ENCODE measurements at regions not wholly inside any gene's neighbourhood (a gene's known extent, or its start where the extent isn't known, plus 50 kb on each side); places are given as distances from the start of the nearest gene placed in this dataset.

GRCh38 chr12:130026608-130027176, 122.9 kb upstream of the TMEM132D start:
- ChIA-PET POLR2A (no interaction called here), CTCF (interaction anchor here (1.0 to 3.4 kb wide), 9 partner anchors 8 to 310 kb away, joined by 3 to 21 read pairs (median 4); no protein-coding TSS in a partner anchor)
- no peak overlapping the region for H3K4me3 Mint-ChIP-seq
- H3K27me3 Mint-ChIP-seq (ENCODE audit: low read depth): no peaks in the 10 kb centered on the region
- DNase-seq (peak; percentile 53), ATAC-seq (no peak)
- H3K9me3 Mint-ChIP-seq (ENCODE audit: insufficient read depth): no peaks in the 10 kb centered on the region
- no peaks in the 10 kb centered on the region for H3K4me1 Mint-ChIP-seq (ENCODE audit: low read depth)
- no peaks in the 10 kb centered on the region for H3K36me3 Mint-ChIP-seq (ENCODE audit: low read depth)
- no peak overlapping the region for H3K27ac Mint-ChIP-seq

GRCh38 chr12:130027798-130028197, 124.0 kb upstream of the TMEM132D start:
- ChIA-PET POLR2A (no interaction called here), CTCF (interaction anchor here (0.7 to 3.4 kb wide), 3 partner anchors 10 to 14 kb away, joined by 3 to 21 read pairs (median 3); no protein-coding TSS in a partner anchor)
- no peak overlapping the region for H3K27ac Mint-ChIP-seq
- DNase-seq: no peak
- no peaks in the 10 kb centered on the region for H3K9me3 Mint-ChIP-seq (ENCODE audit: insufficient read depth)
- no peaks in the 10 kb centered on the region for H3K4me1 Mint-ChIP-seq (ENCODE audit: low read depth)
- peaks cover under 1% of the 10 kb centered on the region for H3K27me3 Mint-ChIP-seq (ENCODE audit: low read depth)
- ATAC-seq: no peak
- H3K4me3 Mint-ChIP-seq: no peak overlapping the region
- H3K36me3 Mint-ChIP-seq (ENCODE audit: low read depth): no peaks in the 10 kb centered on the region

- ChIA-PET CTCF (no interaction called here), POLR2A (no interaction called here)
- H3K4me1 Mint-ChIP-seq (ENCODE audit: low read depth): no peaks in the 10 kb centered on the region
- no peak overlapping the region for H3K4me3 Mint-ChIP-seq
- no peak for ATAC-seq
- H3K27me3 Mint-ChIP-seq (ENCODE audit: low read depth): peaks cover 3% of the 10 kb centered on the region
- no peaks in the 10 kb centered on the region for H3K36me3 Mint-ChIP-seq (ENCODE audit: low read depth)
- no peak overlapping the region for H3K27ac Mint-ChIP-seq
- DNase-seq: no peak
- no peaks in the 10 kb centered on the region for H3K9me3 Mint-ChIP-seq (ENCODE audit: insufficient read depth)
Measured at GRCh38 chr12:130029151-130029550, 125.3 kb upstream of the TMEM132D start.

GRCh38 chr12:130031041-130031440, 127.2 kb upstream of the TMEM132D start:
- Mint-ChIP-seq H3K9me3 (ENCODE audit: insufficient read depth) (no peaks in the 10 kb centered on the region), H3K4me1 (ENCODE audit: low read depth) (no peaks in the 10 kb centered on the region), H3K27ac (no peak overlapping the region), H3K4me3 (no peak overlapping the region), H3K36me3 (ENCODE audit: low read depth) (no peaks in the 10 kb centered on the region), H3K27me3 (ENCODE audit: low read depth) (peaks cover 6% of the 10 kb centered on the region)
- ATAC-seq (no peak), DNase-seq (no peak)
- POLR2A ChIA-PET: no interaction called here
- CTCF ChIA-PET: interaction anchor here (0.7 to 2.4 kb wide), 4 partner anchors 10 to 303 kb away, joined by 3 to 9 read pairs (median 3); no protein-coding TSS in a partner anchor

GRCh38 chr12:130031571-130032189, 127.9 kb upstream of the TMEM132D start:
- POLR2A ChIA-PET: no interaction called here
- no peak overlapping the region for H3K4me3 Mint-ChIP-seq
- H3K36me3 Mint-ChIP-seq (ENCODE audit: low read depth): no peaks in the 10 kb centered on the region

GRCh38 chr12:130041983-130042812, 120.1 kb upstream of the FZD10 start:
- H3K9me3 Mint-ChIP-seq (ENCODE audit: insufficient read depth): peaks cover 7% of the 10 kb centered on the region

More at GRCh38 chr12:130031571-130032189, 127.9 kb upstream of the TMEM132D start:
- ATAC-seq: no peak
- no peaks in the 10 kb centered on the region for H3K9me3 Mint-ChIP-seq (ENCODE audit: insufficient read depth)
- H3K27ac Mint-ChIP-seq: no peak overlapping the region
- peaks cover 6% of the 10 kb centered on the region for H3K27me3 Mint-ChIP-seq (ENCODE audit: low read depth)
- H3K4me1 Mint-ChIP-seq (ENCODE audit: low read depth): no peaks in the 10 kb centered on the region
- CTCF ChIA-PET: interaction anchor here (0.6 to 2.4 kb wide), 5 partner anchors 8 to 17 kb away, joined by 3 to 9 read pairs (median 3); no protein-coding TSS in a partner anchor
- DNase-seq: peak; percentile 71

GRCh38 chr12:130043685-130044406, 118.4 kb upstream of the FZD10 start:
- ChIA-PET POLR2A (no interaction called here), CTCF (interaction anchor here (1.4 kb wide), 1 partner anchor 292 kb away, joined by 4 read pairs; no protein-coding TSS in a partner anchor)
- H3K27me3 Mint-ChIP-seq (ENCODE audit: low read depth): peaks cover 19% of the 10 kb centered on the region
- peaks cover 7% of the 10 kb centered on the region for H3K9me3 Mint-ChIP-seq (ENCODE audit: insufficient read depth)
- H3K27ac Mint-ChIP-seq: no peak overlapping the region
- no peaks in the 10 kb centered on the region for H3K36me3 Mint-ChIP-seq (ENCODE audit: low read depth)
- no peak overlapping the region for H3K4me3 Mint-ChIP-seq
- ATAC-seq (no peak), DNase-seq (no peak)
- peaks cover 13% of the 10 kb centered on the region for H3K4me1 Mint-ChIP-seq (ENCODE audit: low read depth)

More at GRCh38 chr12:130041983-130042812, 120.1 kb upstream of the FZD10 start:
- ATAC-seq (no peak), DNase-seq (peak; percentile 40)
- ChIA-PET POLR2A (no interaction called here), CTCF (interaction anchor here (1.1 to 1.5 kb wide), 4 partner anchors 16 to 706 kb away, joined by 3 to 4 read pairs (median 4); no protein-coding TSS in a partner anchor)
- Mint-ChIP-seq H3K4me3 (no peak overlapping the region), H3K4me1 (ENCODE audit: low read depth) (peaks cover under 1% of the 10 kb centered on the region), H3K36me3 (ENCODE audit: low read depth) (no peaks in the 10 kb centered on the region), H3K27ac (no peak overlapping the region), H3K27me3 (ENCODE audit: low read depth) (peaks cover 15% of the 10 kb centered on the region)

- no peak for DNase-seq
- H3K9me3 Mint-ChIP-seq (ENCODE audit: insufficient read depth): peaks cover 7% of the 10 kb centered on the region
- CTCF ChIA-PET: interaction anchor here (0.8 to 1.4 kb wide), 3 partner anchors 289 to 702 kb away, joined by 3 to 4 read pairs (median 3); no protein-coding TSS in a partner anchor
- no peak overlapping the region for H3K27ac Mint-ChIP-seq
- ATAC-seq: no peak
- H3K27me3 Mint-ChIP-seq (ENCODE audit: low read depth): peaks cover 19% of the 10 kb centered on the region
- peaks cover 13% of the 10 kb centered on the region for H3K4me1 Mint-ChIP-seq (ENCODE audit: low read depth)
- no peak overlapping the region for H3K4me3 Mint-ChIP-seq
- POLR2A ChIA-PET: no interaction called here
- H3K36me3 Mint-ChIP-seq (ENCODE audit: low read depth): no peaks in the 10 kb centered on the region
Measured at GRCh38 chr12:130044991-130045621, 117.2 kb upstream of the FZD10 start.

- DNase-seq (no peak), ATAC-seq (no peak)
- ChIA-PET POLR2A (no interaction called here), CTCF (interaction anchor here (3.0 kb wide), 1 partner anchor 286 kb away, joined by 11 read pairs; no protein-coding TSS in a partner anchor)
- H3K4me3 Mint-ChIP-seq: no peak overlapping the region
- H3K4me1 Mint-ChIP-seq (ENCODE audit: low read depth): peaks cover 13% of the 10 kb centered on the region
- no peaks in the 10 kb centered on the region for H3K36me3 Mint-ChIP-seq (ENCODE audit: low read depth)
- peaks cover 21% of the 10 kb centered on the region for H3K27me3 Mint-ChIP-seq (ENCODE audit: low read depth)
- H3K9me3 Mint-ChIP-seq (ENCODE audit: insufficient read depth): peaks cover under 1% of the 10 kb centered on the region
- H3K27ac Mint-ChIP-seq: no peak overlapping the region
Measured at GRCh38 chr12:130049666-130050065, 112.6 kb upstream of the FZD10 start.

- POLR2A ChIA-PET: no interaction called here
- Mint-ChIP-seq H3K27ac (no peak overlapping the region), H3K27me3 (ENCODE audit: low read depth) (peaks cover 13% of the 10 kb centered on the region), H3K4me3 (no peak overlapping the region), H3K4me1 (ENCODE audit: low read depth) (peaks cover 17% of the 10 kb centered on the region), H3K9me3 (ENCODE audit: insufficient read depth) (peaks cover 11% of the 10 kb centered on the region), H3K36me3 (ENCODE audit: low read depth) (peaks cover 6% of the 10 kb centered on the region)
- CTCF ChIA-PET: no interaction called here
- no peak for ATAC-seq
- no peak for DNase-seq
Measured at GRCh38 chr12:130051900-130052299, 110.4 kb upstream of the FZD10 start.

GRCh38 chr12:130053651-130054069, 108.6 kb upstream of the FZD10 start:
- H3K4me1 Mint-ChIP-seq (ENCODE audit: low read depth): peaks cover 4% of the 10 kb centered on the region
- no peak for ATAC-seq
- ChIA-PET CTCF (no interaction called here), POLR2A (no interaction called here)
- DNase-seq: no peak
- H3K9me3 Mint-ChIP-seq (ENCODE audit: insufficient read depth): peaks cover 11% of the 10 kb centered on the region
- H3K4me3 Mint-ChIP-seq: no peak overlapping the region
- no peak overlapping the region for H3K27ac Mint-ChIP-seq
- peaks cover 9% of the 10 kb centered on the region for H3K27me3 Mint-ChIP-seq (ENCODE audit: low read depth)
- H3K36me3 Mint-ChIP-seq (ENCODE audit: low read depth): peaks cover 6% of the 10 kb centered on the region
